Peyer's patch (tissue), 4 donors: ENCODE measurements at regions not wholly inside any gene's neighbourhood (a gene's known extent, or its start where the extent isn't known, plus 50 kb on each side); places are given as distances from the start of the nearest gene placed in this dataset.

Experiments
- CTCF ChIP-seq, 6 experiments: fragments of 450-650 bp in 4 of 6; fragments of 200-600 bp in 2 of 6; sonication (generic) in 1 of 6; IDR thresholded peaks; one replicate each; pipeline ENCODE4 v1.5.1; 2017 to 2019; ENCODE audit warnings: antibody characterized with exemption in 6 of 6, mild to moderate bottlenecking in 3 of 6, moderate library complexity in 1 of 6
- POLR2A ChIP-seq, 2 donors: fragments of 450-650 bp; IDR thresholded peaks; one replicate each; pipeline ENCODE4 v1.5.1; 2017; ENCODE audit warnings: antibody characterized with exemption in 2 of 2, mild to moderate bottlenecking in 2 of 2, moderate library complexity in 2 of 2

DNA sequence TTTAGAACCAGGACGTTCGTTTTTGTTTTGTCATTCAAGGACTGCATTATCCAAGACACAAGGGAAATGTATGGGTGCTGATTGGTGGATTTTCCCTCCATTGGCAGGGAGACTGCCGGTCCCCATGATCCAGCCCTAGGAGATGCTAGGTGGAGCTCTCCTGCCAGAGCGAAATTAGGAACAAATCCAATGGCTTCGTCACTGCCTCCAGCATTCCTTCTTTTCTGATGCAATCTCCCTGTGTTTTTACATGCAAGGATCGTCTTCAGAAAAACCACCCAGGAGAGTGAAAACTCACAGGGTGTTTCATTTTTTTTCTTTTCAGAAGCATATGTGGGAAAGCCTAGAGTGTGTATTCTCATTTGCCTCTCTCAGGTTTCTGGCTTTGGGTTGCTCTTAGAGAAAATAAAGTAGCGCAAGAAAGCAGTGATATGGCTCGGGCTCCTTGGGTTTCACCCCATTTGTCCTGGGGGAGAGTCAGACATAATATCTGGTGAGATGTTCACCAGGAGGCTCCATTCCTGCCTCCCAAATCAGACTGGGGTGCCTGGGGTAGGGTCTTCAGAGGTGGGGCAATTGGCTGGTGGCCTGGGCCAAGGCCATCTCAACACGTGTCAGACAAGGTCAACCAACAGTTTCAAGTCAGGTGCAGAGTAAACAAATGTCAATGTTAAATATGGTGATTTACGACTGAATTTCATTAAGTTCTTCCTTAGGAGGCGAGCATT, 450.9 kb upstream of the MKI67 start:
- TF ChIP-seq CTCF (IDR thresholded peaks at IDR 0.05), result no peak
- no peak for TF ChIP-seq POLR2A (IDR thresholded peaks at IDR 0.05)
